HEK293T (cell line): ENCODE measurements at regions not wholly inside any gene's neighbourhood (a gene's known extent, or its start where the extent isn't known, plus 50 kb on each side); places are given as distances from the start of the nearest gene placed in this dataset.

Experiments
- BHLHE40 ChIP-seq: fragments of 450-650 bp; IDR thresholded peaks from 2 replicates; pipeline ENCODE4 v1.6.1; 2016; ENCODE audit warnings: mild to moderate bottlenecking, moderate library complexity, borderline replicate concordance
- ELF4 ChIP-seq: fragments of 450-650 bp; IDR thresholded peaks from 2 replicates; pipeline ENCODE4 v1.6.1; 2017; ENCODE audit warnings: antibody characterized with exemption
- FOXA1 ChIP-seq: fragments of 450-650 bp; IDR thresholded peaks from 2 replicates; pipeline ENCODE4 v1.6.1; 2016; ENCODE audit warnings: mild to moderate bottlenecking
- FOXK2 ChIP-seq: fragments of 450-650 bp; IDR thresholded peaks from 2 replicates; pipeline ENCODE4 v1.6.1; 2016; ENCODE audit warnings: mild to moderate bottlenecking
- FOXM1 ChIP-seq: fragments of 450-650 bp; IDR thresholded peaks from 2 replicates; pipeline ENCODE4 v1.6.1; 2017; ENCODE audit warnings: mild to moderate bottlenecking, borderline replicate concordance
- HDGF ChIP-seq: fragments of 450-650 bp; IDR thresholded peaks from 2 replicates; pipeline ENCODE4 v1.6.1; 2017; ENCODE audit warnings: antibody characterized with exemption, borderline replicate concordance
- LEF1 ChIP-seq: fragments of 450-650 bp; IDR thresholded peaks from 2 replicates; pipeline ENCODE4 v1.6.1; 2017; ENCODE audit warnings: mild to moderate bottlenecking, borderline replicate concordance
- PKNOX1 ChIP-seq: fragments of 450-650 bp; IDR thresholded peaks from 2 replicates; pipeline ENCODE4 v1.6.1; 2016
- SP1 ChIP-seq: fragments of 450-650 bp; IDR thresholded peaks from 2 replicates; pipeline ENCODE4 v1.6.1; 2017
- SUZ12 ChIP-seq: fragments of 450-650 bp; IDR thresholded peaks from 2 replicates; pipeline ENCODE4 v1.6.1; 2016; ENCODE audit warnings: mild to moderate bottlenecking
- TARDBP ChIP-seq: fragments of 450-650 bp; IDR thresholded peaks from 2 replicates; pipeline ENCODE4 v1.6.1; 2016
- ZNF384 ChIP-seq: fragments of 450-650 bp; IDR thresholded peaks from 2 replicates; pipeline ENCODE4 v1.6.1; 2016

- TF ChIP-seq SP1: no peak
- TF ChIP-seq BHLHE40: no peak
- no peak for TF ChIP-seq FOXM1
- no peak for TF ChIP-seq SUZ12
- no peak for TF ChIP-seq HDGF
- TF ChIP-seq FOXA1: no peak
- TF ChIP-seq ELF4: no peak
- TF ChIP-seq PKNOX1: no peak
- TF ChIP-seq ZNF384: no peak
- no peak for TF ChIP-seq FOXK2
- TF ChIP-seq LEF1: no peak
- no peak for TF ChIP-seq TARDBP
Measured at GRCh38 chr14:50008974-50009373, 107.4 kb downstream of the VCPKMT start.
